Effector memory CD8-positive, alpha-beta T cell (primary cell): ENCODE measurements at regions not wholly inside any gene's neighbourhood (a gene's known extent, or its start where the extent isn't known, plus 50 kb on each side); places are given as distances from the start of the nearest gene placed in this dataset.

Source experiments
- ATAC-seq: fragments of 150-1000 bp; cut with Tn5 transposase; replicated peaks from 2 replicates; pipeline ENCODE4 v1.10.0; 2021; ENCODE audit warnings: mild to moderate bottlenecking, moderate library complexity
- DNase-seq, 3 experiments: peaks; one replicate each; pipeline ENCODE4 v3.0.0; 2021
- H3K27ac Mint-ChIP-seq, 2 donors: one replicate each; pipeline ENCODE4 v1.8.0; 2022; ENCODE audit warnings: mild to moderate bottlenecking in 2 of 2, mixed read lengths in 2 of 2, moderate library complexity in 2 of 2
- H3K27me3 Mint-ChIP-seq, 2 donors: one replicate each; pipeline ENCODE4 v1.8.0; 2022; ENCODE audit warnings: mixed read lengths in 2 of 2
- H3K36me3 Mint-ChIP-seq: one replicate; pipeline ENCODE4 v1.8.0; 2022; ENCODE audit warnings: mild to moderate bottlenecking, moderate library complexity, mixed read lengths; ENCODE audit not compliant: insufficient read depth
- H3K4me1 Mint-ChIP-seq, 2 donors: one replicate each; pipeline ENCODE4 v1.8.0; 2022; ENCODE audit warnings: low read depth in 2 of 2, mixed read lengths in 2 of 2
- H3K4me3 Mint-ChIP-seq, 2 donors: one replicate each; pipeline ENCODE4 v1.8.0; 2022; ENCODE audit warnings: mild to moderate bottlenecking in 2 of 2, mixed read lengths in 2 of 2, moderate library complexity in 2 of 2
- H3K9me3 Mint-ChIP-seq, 2 donors: one replicate each; pipeline ENCODE4 v1.8.0; 2022; ENCODE audit warnings: mixed read lengths in 2 of 2

- ATAC-seq = no peak
- Mint-ChIP-seq H3K9me3 (no peaks in the 10 kb centered on the region), H3K27me3 (peaks cover 0 to 6% of the 10 kb centered on the region in 2 donors), H3K4me1 (no peaks in the 10 kb centered on the region), H3K36me3 (no peaks in the 10 kb centered on the region), H3K4me3 (no peak overlapping the region), H3K27ac (no peak overlapping the region)
- DNase-seq = no peak
These were observed 136.2 kb upstream of the PFN2 start for GRCh38 chr3:150106740-150107428.

- ATAC-seq (no peak), DNase-seq (no peak)
- Mint-ChIP-seq H3K4me3 (no peak overlapping the region), H3K27me3 (peaks cover 0 to 6% of the 10 kb centered on the region in 2 donors), H3K9me3 (no peaks in the 10 kb centered on the region), H3K4me1 (no peaks in the 10 kb centered on the region), H3K36me3 (no peaks in the 10 kb centered on the region), H3K27ac (no peak overlapping the region)
These were observed 135.4 kb upstream of the PFN2 start for GRCh38 chr3:150105886-150106612.

DNA sequence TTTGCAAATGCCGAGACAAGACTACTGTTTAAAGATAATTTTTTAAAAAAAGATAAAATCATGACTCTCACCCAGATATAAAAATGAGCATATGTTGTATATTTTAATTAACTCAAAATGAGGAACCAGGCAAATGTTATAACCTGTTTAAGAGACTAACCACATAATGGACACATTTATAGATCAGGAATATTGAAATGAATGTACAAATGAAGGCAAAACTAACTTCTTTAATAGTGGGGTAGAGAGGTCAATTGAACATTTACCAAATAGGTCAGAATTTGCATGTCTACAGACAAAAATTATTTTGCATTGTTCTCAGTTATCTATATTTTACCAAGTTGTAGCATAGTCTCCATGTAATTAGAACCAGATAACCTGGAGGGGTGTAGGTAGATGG lies 134.3 kb upstream of the PFN2 start:
- Mint-ChIP-seq H3K27me3 (peaks cover 0 to 7% of the 10 kb centered on the region in 2 donors), H3K4me1 (no peaks in the 10 kb centered on the region), H3K27ac (no peak overlapping the region), H3K4me3 (no peak overlapping the region), H3K9me3 (no peaks in the 10 kb centered on the region), H3K36me3 (no peaks in the 10 kb centered on the region)
- DNase-seq (no peak), ATAC-seq (no peak)

- no peak for ATAC-seq
- DNase-seq = no peak
- Mint-ChIP-seq H3K4me1 (no peaks in the 10 kb centered on the region), H3K4me3 (no peak overlapping the region), H3K36me3 (no peaks in the 10 kb centered on the region), H3K27me3 (peaks cover 0 to 10% of the 10 kb centered on the region in 2 donors), H3K27ac (no peak overlapping the region), H3K9me3 (no peaks in the 10 kb centered on the region)
These were observed 133.9 kb upstream of the PFN2 start for GRCh38 chr3:150104564-150104963.

- H3K4me1 Mint-ChIP-seq = no peaks in the 10 kb centered on the region
- H3K4me3 Mint-ChIP-seq = no peak overlapping the region
- ATAC-seq (no peak), DNase-seq (no peak)
- no peaks in the 10 kb centered on the region for H3K9me3 Mint-ChIP-seq
- peaks cover 0 to 4% of the 10 kb centered on the region in 2 donors for H3K27me3 Mint-ChIP-seq
- H3K36me3 Mint-ChIP-seq = no peaks in the 10 kb centered on the region
- H3K27ac Mint-ChIP-seq = no peak overlapping the region
These were observed 130.3 kb upstream of the PFN2 start for GRCh38 chr3:150101016-150101415.

DNA sequence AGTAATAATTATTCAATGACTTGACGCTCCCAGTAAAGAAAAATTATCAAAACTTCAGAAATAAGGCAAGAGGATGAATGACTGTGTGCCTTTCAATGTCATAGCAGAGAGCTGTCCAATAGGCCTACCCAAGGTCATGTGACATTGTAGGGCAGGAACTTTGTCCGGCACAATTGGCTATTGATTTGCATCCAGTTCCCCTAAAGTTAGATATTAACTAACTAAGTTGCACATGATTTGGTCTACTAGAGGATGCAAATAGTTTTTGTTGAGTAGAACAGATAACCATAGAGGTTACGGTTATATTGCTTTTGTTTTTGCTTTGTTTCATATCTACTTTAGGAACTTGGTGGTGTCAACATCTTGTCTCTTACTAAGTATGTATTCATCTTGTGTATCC lies 127.9 kb upstream of the PFN2 start:
- Mint-ChIP-seq H3K36me3 (no peaks in the 10 kb centered on the region), H3K9me3 (no peaks in the 10 kb centered on the region), H3K27ac (no peak overlapping the region), H3K4me3 (no peak overlapping the region), H3K4me1 (no peaks in the 10 kb centered on the region), H3K27me3 (peaks cover 8% of the 10 kb centered on the region in 2 donors)
- DNase-seq (no peak), ATAC-seq (no peak)

GRCh38 chr3:150097588-150097890 lies 126.8 kb upstream of the PFN2 start:
- no peak overlapping the region for H3K27ac Mint-ChIP-seq
- H3K27me3 Mint-ChIP-seq = peaks cover 8 to 14% of the 10 kb centered on the region in 2 donors
- DNase-seq = no peak
- ATAC-seq = no peak
- no peaks in the 10 kb centered on the region for H3K9me3 Mint-ChIP-seq
- H3K4me3 Mint-ChIP-seq = no peak overlapping the region
- no peaks in the 10 kb centered on the region for H3K4me1 Mint-ChIP-seq
- no peaks in the 10 kb centered on the region for H3K36me3 Mint-ChIP-seq

- no peaks in the 10 kb centered on the region for H3K9me3 Mint-ChIP-seq
- H3K27me3 Mint-ChIP-seq = peaks cover 8 to 14% of the 10 kb centered on the region in 2 donors
- no peak overlapping the region for H3K27ac Mint-ChIP-seq
- no peak for DNase-seq
- H3K4me3 Mint-ChIP-seq = no peak overlapping the region
- no peak for ATAC-seq
- no peaks in the 10 kb centered on the region for H3K4me1 Mint-ChIP-seq
- H3K36me3 Mint-ChIP-seq = no peaks in the 10 kb centered on the region
These were observed 126.2 kb upstream of the PFN2 start for GRCh38 chr3:150096700-150097587.

DNA sequence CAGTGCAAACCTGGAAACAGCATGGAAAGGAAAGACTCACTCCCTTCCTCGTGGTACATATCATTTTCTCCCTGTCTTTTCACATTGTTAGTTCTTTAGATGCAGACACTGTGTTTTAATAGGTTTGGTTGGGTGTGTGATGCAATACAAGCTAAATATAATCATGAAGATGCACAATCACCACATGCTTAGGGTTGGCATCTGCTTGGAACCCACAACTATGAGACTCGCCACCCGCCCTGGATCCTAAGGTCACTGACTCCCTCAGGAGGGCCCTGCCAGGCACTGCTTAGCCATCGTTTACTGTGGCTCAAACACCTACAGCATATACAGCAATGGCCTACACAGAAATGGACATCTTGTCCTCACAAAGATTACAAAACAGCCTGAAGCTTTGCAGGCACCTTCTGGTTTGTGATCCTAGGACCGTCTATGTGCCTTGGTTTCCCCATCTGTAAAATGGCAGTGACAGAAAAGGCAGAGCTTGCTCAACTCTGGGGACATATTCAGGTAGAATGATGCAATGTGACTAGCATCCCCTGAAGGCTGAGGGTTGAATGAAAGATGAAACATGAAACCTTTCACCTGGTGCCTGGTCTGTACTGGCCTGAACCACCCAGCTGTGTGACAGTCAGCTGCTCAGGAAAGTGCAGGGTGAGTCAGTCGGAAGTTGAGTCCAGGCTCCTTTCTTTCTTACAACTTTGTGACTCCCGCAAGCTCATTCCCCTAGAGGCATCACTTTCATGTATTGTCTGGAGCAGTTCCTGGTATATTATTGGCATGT lies 123.6 kb upstream of the PFN2 start:
- Mint-ChIP-seq H3K27me3 (peaks cover 22 to 23% of the 10 kb centered on the region in 2 donors), H3K9me3 (no peaks in the 10 kb centered on the region), H3K4me3 (no peak overlapping the region), H3K36me3 (no peaks in the 10 kb centered on the region), H3K4me1 (no peaks in the 10 kb centered on the region), H3K27ac (no peak overlapping the region)
- ATAC-seq (no peak), DNase-seq (no peak)

DNA sequence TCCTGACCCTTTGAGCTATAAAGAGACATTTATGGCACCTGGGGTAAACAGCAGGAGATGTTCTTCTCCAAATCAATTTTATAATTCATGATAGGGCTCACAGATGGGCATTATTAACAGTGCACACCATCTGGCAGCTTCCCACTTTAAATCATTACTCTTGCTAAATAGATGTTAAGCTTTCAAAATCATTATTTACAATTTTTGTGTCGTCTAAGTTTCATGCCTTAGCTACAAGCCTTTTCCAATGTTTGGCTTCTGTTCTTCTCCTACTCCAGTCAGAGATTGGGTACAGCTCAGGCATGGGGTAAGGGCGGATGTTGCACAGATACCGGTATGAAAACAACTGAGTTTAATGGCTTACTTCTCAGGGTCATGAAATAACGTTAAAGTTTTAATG lies 120.9 kb upstream of the PFN2 start:
- H3K4me3 Mint-ChIP-seq = no peak overlapping the region
- H3K27me3 Mint-ChIP-seq = peaks cover 23 to 32% of the 10 kb centered on the region in 2 donors
- DNase-seq = no peak
- no peaks in the 10 kb centered on the region for H3K9me3 Mint-ChIP-seq
- no peak overlapping the region for H3K27ac Mint-ChIP-seq
- no peaks in the 10 kb centered on the region for H3K4me1 Mint-ChIP-seq
- no peak for ATAC-seq
- no peaks in the 10 kb centered on the region for H3K36me3 Mint-ChIP-seq

DNA sequence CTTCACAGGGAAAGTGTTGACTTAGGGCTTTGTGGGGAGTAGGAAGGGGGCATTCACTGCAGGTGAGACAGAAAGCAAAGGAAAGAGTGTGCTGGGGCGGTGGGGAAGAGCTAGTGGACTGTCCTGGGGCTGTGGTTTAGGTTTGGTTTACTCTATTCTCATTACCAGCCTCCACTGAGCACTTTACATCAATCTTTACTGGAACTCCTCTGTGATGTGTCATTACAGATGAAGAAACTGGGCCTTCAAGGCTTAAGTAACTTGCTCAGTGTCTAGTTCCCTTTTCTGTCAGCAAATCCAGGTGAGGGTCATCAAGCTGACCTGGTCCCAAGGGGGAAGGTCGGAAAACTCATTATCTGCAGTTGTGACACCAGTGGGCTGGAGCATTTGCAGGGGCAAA lies 120.2 kb upstream of the PFN2 start:
- no peak for DNase-seq
- H3K4me1 Mint-ChIP-seq = no peaks in the 10 kb centered on the region
- no peak overlapping the region for H3K4me3 Mint-ChIP-seq
- peaks cover 23 to 36% of the 10 kb centered on the region in 2 donors for H3K27me3 Mint-ChIP-seq
- no peaks in the 10 kb centered on the region for H3K9me3 Mint-ChIP-seq
- H3K36me3 Mint-ChIP-seq = no peaks in the 10 kb centered on the region
- no peak overlapping the region for H3K27ac Mint-ChIP-seq
- no peak for ATAC-seq

DNA sequence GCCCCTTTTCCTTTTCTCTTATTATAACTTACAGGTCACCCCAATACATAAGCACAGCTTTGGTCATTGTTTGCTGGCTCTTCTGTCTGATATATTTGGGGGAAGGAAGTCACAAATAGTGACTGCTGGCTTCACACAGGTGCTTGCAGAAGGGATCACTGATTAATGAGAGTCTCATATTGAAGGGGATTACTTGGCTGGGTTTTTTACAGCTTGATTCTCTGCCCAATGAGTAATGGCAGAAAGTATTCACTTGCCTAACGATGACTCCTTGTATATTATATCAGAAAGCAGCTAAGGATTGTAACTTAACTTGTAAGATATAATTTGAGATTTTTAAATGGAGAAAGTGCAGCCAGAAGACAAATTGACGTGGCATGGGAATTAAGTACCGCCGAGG lies 119.3 kb upstream of the PFN2 start:
- H3K27me3 Mint-ChIP-seq = peaks cover 25 to 38% of the 10 kb centered on the region in 2 donors
- H3K27ac Mint-ChIP-seq = no peak overlapping the region
- no peak overlapping the region for H3K4me3 Mint-ChIP-seq
- DNase-seq (no peak), ATAC-seq (no peak)
- no peaks in the 10 kb centered on the region for H3K36me3 Mint-ChIP-seq
- no peaks in the 10 kb centered on the region for H3K4me1 Mint-ChIP-seq
- H3K9me3 Mint-ChIP-seq = no peaks in the 10 kb centered on the region

GRCh38 chr3:150084128-150084527 lies 113.4 kb upstream of the PFN2 start:
- H3K27me3 Mint-ChIP-seq = peaks cover 9 to 26% of the 10 kb centered on the region in 2 donors
- H3K4me1 Mint-ChIP-seq = peaks cover 0 to 2% of the 10 kb centered on the region in 2 donors
- no peak for DNase-seq
- H3K36me3 Mint-ChIP-seq = no peaks in the 10 kb centered on the region
- H3K27ac Mint-ChIP-seq = no peak overlapping the region
- ATAC-seq = no peak
- no peak overlapping the region for H3K4me3 Mint-ChIP-seq
- H3K9me3 Mint-ChIP-seq = no peaks in the 10 kb centered on the region
